ENCODE measurements at regions not wholly inside any gene's neighbourhood (a gene's known extent, or its start where the extent isn't known, plus 50 kb on each side); places are given as distances from the start of the nearest gene placed in this dataset.

- Histone ChIP-seq H3K4me1 (replicated peaks in 1 of 2; ENCODE audit: control insufficient read depth in 2 of 2, insufficient read depth in 2 of 2, low read length in 2 of 2) (no peaks in the 10 kb centered on the region), H3K4me2 (ENCODE audit: insufficient read depth, low read length) (no peak overlapping the region), H4K20me1 (replicated peaks; ENCODE audit: control insufficient read depth, insufficient read depth, low read length) (no peaks in the 10 kb centered on the region), H3K36me3 (ENCODE audit: control insufficient read depth, insufficient read depth, low read length) (no peaks in the 10 kb centered on the region), H3K27ac (ENCODE audit: extremely low read depth, low read depth, low read length) (no peak overlapping the region), H3K9me1 (ENCODE audit: control insufficient read depth, insufficient read depth, low read length) (no peaks in the 10 kb centered on the region), H3K9ac (ENCODE audit: insufficient read depth in 1 of 2, low read depth in 2 of 2, low read length in 2 of 2) (no peak overlapping the region), H3K4me3 (no peak overlapping the region), H2AFZ (ENCODE audit: low read depth, low read length) (no peak overlapping the region), H3K27me3 (ENCODE audit: control insufficient read depth in 2 of 2, insufficient read depth in 2 of 2, low read length in 2 of 2) (no peaks in the 10 kb centered on the region), H3K79me2 (ENCODE audit: control insufficient read depth, insufficient read depth, low read length) (no peaks in the 10 kb centered on the region), H3K9me3 (replicated peaks; ENCODE audit: control insufficient read depth, insufficient read depth, low read depth, low read length) (no peaks in the 10 kb centered on the region)
- 6% methylated on average over 1 of the region's 1 CpG for WGBS (ENCODE audit: insufficient coverage, low coverage, missing lambda C conversion rate)
- ChIA-PET POLR2A (no interaction called here), CTCF (ENCODE audit: low intra/inter-chr PET ratio) (no interaction called here)
- DNase-seq (ENCODE audit: extremely low read depth in 1 of 4, low spot score in 3 of 4) (no peak), FAIRE-seq (no peak), ATAC-seq (no peak)
- TF ChIP-seq, protein P1, sequence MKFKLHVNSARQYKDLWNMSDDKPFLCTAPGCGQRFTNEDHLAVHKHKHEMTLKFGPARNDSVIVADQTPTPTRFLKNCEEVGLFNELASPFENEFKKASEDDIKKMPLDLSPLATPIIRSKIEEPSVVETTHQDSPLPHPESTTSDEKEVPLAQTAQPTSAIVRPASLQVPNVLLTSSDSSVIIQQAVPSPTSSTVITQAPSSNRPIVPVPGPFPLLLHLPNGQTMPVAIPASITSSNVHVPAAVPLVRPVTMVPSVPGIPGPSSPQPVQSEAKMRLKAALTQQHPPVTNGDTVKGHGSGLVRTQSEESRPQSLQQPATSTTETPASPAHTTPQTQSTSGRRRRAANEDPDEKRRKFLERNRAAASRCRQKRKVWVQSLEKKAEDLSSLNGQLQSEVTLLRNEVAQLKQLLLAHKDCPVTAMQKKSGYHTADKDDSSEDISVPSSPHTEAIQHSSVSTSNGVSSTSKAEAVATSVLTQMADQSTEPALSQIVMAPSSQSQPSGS (CRISPR knock-in tag; IDR thresholded peaks at IDR 0.05), result no peak
- TF ChIP-seq POLR2G (IDR thresholded peaks at IDR 0.05; ENCODE audit: low read depth, low read length), result no peak
- no peak for TF ChIP-seq NCOA2 (IDR thresholded peaks at IDR 0.05; ENCODE audit: partially characterized antibody in 2 of 2)
- TF ChIP-seq ZNF79 (CRISPR knock-in tag; IDR thresholded peaks at IDR 0.05; ENCODE audit: low read depth), result no peak
- no peak for TF ChIP-seq RB1 (IDR thresholded peaks at IDR 0.05; ENCODE audit: low read depth)
- TF ChIP-seq, protein P2, sequence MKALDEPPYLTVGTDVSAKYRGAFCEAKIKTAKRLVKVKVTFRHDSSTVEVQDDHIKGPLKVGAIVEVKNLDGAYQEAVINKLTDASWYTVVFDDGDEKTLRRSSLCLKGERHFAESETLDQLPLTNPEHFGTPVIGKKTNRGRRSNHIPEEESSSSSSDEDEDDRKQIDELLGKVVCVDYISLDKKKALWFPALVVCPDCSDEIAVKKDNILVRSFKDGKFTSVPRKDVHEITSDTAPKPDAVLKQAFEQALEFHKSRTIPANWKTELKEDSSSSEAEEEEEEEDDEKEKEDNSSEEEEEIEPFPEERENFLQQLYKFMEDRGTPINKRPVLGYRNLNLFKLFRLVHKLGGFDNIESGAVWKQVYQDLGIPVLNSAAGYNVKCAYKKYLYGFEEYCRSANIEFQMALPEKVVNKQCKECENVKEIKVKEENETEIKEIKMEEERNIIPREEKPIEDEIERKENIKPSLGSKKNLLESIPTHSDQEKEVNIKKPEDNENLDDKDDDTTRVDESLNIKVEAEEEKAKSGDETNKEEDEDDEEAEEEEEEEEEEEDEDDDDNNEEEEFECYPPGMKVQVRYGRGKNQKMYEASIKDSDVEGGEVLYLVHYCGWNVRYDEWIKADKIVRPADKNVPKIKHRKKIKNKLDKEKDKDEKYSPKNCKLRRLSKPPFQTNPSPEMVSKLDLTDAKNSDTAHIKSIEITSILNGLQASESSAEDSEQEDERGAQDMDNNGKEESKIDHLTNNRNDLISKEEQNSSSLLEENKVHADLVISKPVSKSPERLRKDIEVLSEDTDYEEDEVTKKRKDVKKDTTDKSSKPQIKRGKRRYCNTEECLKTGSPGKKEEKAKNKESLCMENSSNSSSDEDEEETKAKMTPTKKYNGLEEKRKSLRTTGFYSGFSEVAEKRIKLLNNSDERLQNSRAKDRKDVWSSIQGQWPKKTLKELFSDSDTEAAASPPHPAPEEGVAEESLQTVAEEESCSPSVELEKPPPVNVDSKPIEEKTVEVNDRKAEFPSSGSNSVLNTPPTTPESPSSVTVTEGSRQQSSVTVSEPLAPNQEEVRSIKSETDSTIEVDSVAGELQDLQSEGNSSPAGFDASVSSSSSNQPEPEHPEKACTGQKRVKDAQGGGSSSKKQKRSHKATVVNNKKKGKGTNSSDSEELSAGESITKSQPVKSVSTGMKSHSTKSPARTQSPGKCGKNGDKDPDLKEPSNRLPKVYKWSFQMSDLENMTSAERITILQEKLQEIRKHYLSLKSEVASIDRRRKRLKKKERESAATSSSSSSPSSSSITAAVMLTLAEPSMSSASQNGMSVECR (CRISPR knock-in tag; IDR thresholded peaks at IDR 0.05), result no peak
- no peak for TF ChIP-seq NELFE (IDR thresholded peaks at IDR 0.05; ENCODE audit: insufficient read depth, insufficient read length)
- TF ChIP-seq SMARCB1 (IDR thresholded peaks at IDR 0.05; ENCODE audit: insufficient read length, low read depth), result no peak
- TF ChIP-seq POLR3G (IDR thresholded peaks at IDR 0.05; ENCODE audit: extremely low read depth, insufficient read length, insufficient replicate concordance), result no peak
- TF ChIP-seq ZNF282 (CRISPR knock-in tag; IDR thresholded peaks at IDR 0.05), result no peak
- no TSS peak for BruUV-seq (replicated peaks)
- in situ Hi-C loops (cut with MboI) (no loop called here), intact Hi-C loops (cut with micrococcal nuclease) (no loop called here)
Measured at GRCh38 chr2:81276595-81276994, 972.0 kb upstream of the LRRTM1 start.
